Activated CD4-positive, alpha-beta T cell treated with anti-CD3 and anti-CD28 coated beads, Interleukin-2, amount 10 ng/mL, durations not matched to agents 7 days and 5 days (primary cell): ENCODE measurements at regions not wholly inside any gene's neighbourhood (a gene's known extent, or its start where the extent isn't known, plus 50 kb on each side); places are given as distances from the start of the nearest gene placed in this dataset.
"Not testable (repeated sequence)": the region's sequence is repeated elsewhere in the genome, so short reads cannot be mapped to it uniquely, and the experiment has no call there.

Experiments used
- CTCF ChIA-PET: fragments of 350-600 bp; sonication (Branson Sonifier 250); formaldehyde crosslinking; loops from one replicate; lab custom pipeline; 2021; ENCODE audit warnings: antibody characterized with exemption; lab: Charles Lee
- POLR2A ChIA-PET: fragments of 350-600 bp; sonication (Branson Sonifier 250); formaldehyde crosslinking; loops from one replicate; lab custom pipeline; 2021; ENCODE audit warnings: antibody characterized with exemption; lab: Charles Lee
- DNase-seq: peaks from one replicate; pipeline ENCODE4 v3.0.0-alpha.2; 2020
- H3K27ac Mint-ChIP-seq: one replicate; pipeline ENCODE4 v1.8.0; 2021; ENCODE audit warnings: mild to moderate bottlenecking, moderate library complexity, mixed read lengths
- H3K27me3 Mint-ChIP-seq: one replicate; pipeline ENCODE4 v1.8.0; 2021; ENCODE audit warnings: mixed read lengths
- H3K36me3 Mint-ChIP-seq: one replicate; pipeline ENCODE4 v1.8.0; 2021; ENCODE audit warnings: low read depth, mixed read lengths
- H3K4me1 Mint-ChIP-seq: one replicate; pipeline ENCODE4 v1.8.0; 2021; ENCODE audit warnings: mixed read lengths
- H3K4me3 Mint-ChIP-seq: one replicate; pipeline ENCODE4 v1.8.0; 2021; ENCODE audit warnings: mild to moderate bottlenecking, moderate library complexity, mixed read lengths
- H3K9me3 Mint-ChIP-seq: one replicate; pipeline ENCODE4 v1.8.0; 2021; ENCODE audit warnings: mixed read lengths

DNA sequence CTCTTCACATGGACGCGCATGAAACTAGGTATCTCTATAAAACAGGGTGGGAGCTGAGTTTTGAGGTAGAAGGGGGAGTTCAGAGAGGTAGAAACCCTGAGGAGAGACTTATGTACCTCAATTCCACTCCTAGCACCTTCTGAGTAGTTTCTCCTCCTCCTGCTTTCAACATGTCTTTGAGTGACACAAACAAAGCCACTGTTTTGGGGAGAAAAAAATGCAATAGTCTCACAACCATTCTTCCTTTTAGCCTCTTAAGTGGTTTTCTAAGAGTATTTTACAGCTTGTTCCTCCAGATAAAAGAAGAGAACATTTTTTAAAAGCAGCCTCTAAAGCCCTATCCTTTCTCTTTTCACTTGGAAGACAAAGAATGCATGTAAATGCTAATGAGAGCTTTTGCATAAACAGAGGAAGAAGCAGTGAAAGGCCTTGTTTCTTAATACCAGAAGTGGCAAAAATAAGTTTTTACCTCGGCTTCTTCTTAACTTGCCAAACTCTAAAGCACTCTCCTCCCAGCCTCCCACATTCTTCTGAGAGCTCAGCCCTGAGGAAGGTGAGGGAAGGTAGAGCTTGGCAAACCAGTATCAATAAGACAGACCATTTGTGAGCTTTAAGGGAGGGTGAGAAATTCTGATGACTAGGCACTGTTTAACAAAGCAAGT is 1304.4 kb upstream of the ACVR2A start:
- no peaks in the 10 kb centered on the region for H3K36me3 Mint-ChIP-seq
- H3K27ac Mint-ChIP-seq: no peak overlapping the region
- CTCF ChIA-PET: no interaction called here
- no peak overlapping the region for H3K4me3 Mint-ChIP-seq
- no peak for DNase-seq
- peaks cover 3% of the 10 kb centered on the region for H3K9me3 Mint-ChIP-seq
- H3K27me3 Mint-ChIP-seq: no peaks in the 10 kb centered on the region
- POLR2A ChIA-PET: interaction anchor here (0.6 kb wide), 1 partner anchor 448 kb away, joined by 3 read pairs; no protein-coding TSS in a partner anchor
- H3K4me1 Mint-ChIP-seq: no peaks in the 10 kb centered on the region

DNA sequence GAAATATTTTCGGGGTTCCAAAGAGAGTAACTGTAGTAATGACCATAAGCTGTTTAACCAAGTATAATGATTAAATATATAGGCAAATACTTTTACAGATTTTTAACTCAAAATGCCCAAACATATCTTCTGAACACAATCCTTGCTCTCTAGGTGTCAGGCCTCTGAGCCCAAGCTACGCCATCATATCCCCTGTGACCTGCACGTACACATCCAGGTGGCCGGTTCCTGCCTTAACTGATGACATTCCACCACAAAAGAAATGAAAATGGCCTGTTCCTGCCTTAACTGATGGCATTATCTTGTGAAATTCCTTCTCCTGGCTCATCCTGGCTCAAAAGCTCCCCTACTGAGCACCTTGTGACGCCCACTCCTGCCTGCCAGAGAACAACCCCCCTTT is 1305.1 kb upstream of the ACVR2A start:
- H3K36me3 Mint-ChIP-seq, H3K4me3 Mint-ChIP-seq, H3K27me3 Mint-ChIP-seq, H3K9me3 Mint-ChIP-seq, H3K4me1 Mint-ChIP-seq, H3K27ac Mint-ChIP-seq, DNase-seq, CTCF ChIA-PET: not testable (repeated sequence)
- POLR2A ChIA-PET: interaction anchor here (0.6 kb wide), 1 partner anchor 449 kb away, joined by 3 read pairs; no protein-coding TSS in a partner anchor

- Mint-ChIP-seq H3K9me3 (peaks cover 3% of the 10 kb centered on the region), H3K4me1 (no peaks in the 10 kb centered on the region), H3K36me3 (no peaks in the 10 kb centered on the region), H3K4me3 (no peak overlapping the region), H3K27ac (no peak overlapping the region), H3K27me3 (no peaks in the 10 kb centered on the region)
- CTCF ChIA-PET: no interaction called here
- POLR2A ChIA-PET: no interaction called here
- no peak for DNase-seq
Measured at GRCh38 chr2:146537477-146537876, 1307.4 kb upstream of the ACVR2A start.

GRCh38 chr2:146532509-146533147 is 1312.2 kb upstream of the ACVR2A start:
- no peak overlapping the region for H3K4me3 Mint-ChIP-seq
- CTCF ChIA-PET: no interaction called here
- no peaks in the 10 kb centered on the region for H3K4me1 Mint-ChIP-seq
- POLR2A ChIA-PET: no interaction called here
- no peaks in the 10 kb centered on the region for H3K9me3 Mint-ChIP-seq
- no peak overlapping the region for H3K27ac Mint-ChIP-seq
- H3K27me3 Mint-ChIP-seq: no peaks in the 10 kb centered on the region
- DNase-seq: no peak
- H3K36me3 Mint-ChIP-seq: no peaks in the 10 kb centered on the region

GRCh38 chr2:146532009-146532408 is 1312.8 kb upstream of the ACVR2A start:
- H3K36me3 Mint-ChIP-seq: no peaks in the 10 kb centered on the region
- H3K4me1 Mint-ChIP-seq: no peaks in the 10 kb centered on the region
- H3K27me3 Mint-ChIP-seq: no peaks in the 10 kb centered on the region
- ChIA-PET CTCF (no interaction called here), POLR2A (no interaction called here)
- no peak for DNase-seq
- H3K9me3 Mint-ChIP-seq: no peaks in the 10 kb centered on the region
- no peak overlapping the region for H3K4me3 Mint-ChIP-seq
- H3K27ac Mint-ChIP-seq: no peak overlapping the region

GRCh38 chr2:146530886-146531285 is 1313.9 kb upstream of the ACVR2A start:
- CTCF ChIA-PET: no interaction called here
- no peaks in the 10 kb centered on the region for H3K4me1 Mint-ChIP-seq

GRCh38 chr2:146527166-146527565 is 1317.7 kb upstream of the ACVR2A start:
- Mint-ChIP-seq H3K36me3 (no peaks in the 10 kb centered on the region), H3K4me1 (no peaks in the 10 kb centered on the region), H3K4me3 (no peak overlapping the region), H3K9me3 (no peaks in the 10 kb centered on the region), H3K27ac (no peak overlapping the region), H3K27me3 (no peaks in the 10 kb centered on the region)
- CTCF ChIA-PET: no interaction called here
- POLR2A ChIA-PET: no interaction called here
- no peak for DNase-seq

More at GRCh38 chr2:146530886-146531285, 1313.9 kb upstream of the ACVR2A start:
- Mint-ChIP-seq H3K36me3 (no peaks in the 10 kb centered on the region), H3K4me3 (no peak overlapping the region), H3K27ac (no peak overlapping the region), H3K27me3 (no peaks in the 10 kb centered on the region), H3K9me3 (no peaks in the 10 kb centered on the region)
- no peak for DNase-seq
- POLR2A ChIA-PET: no interaction called here

DNA sequence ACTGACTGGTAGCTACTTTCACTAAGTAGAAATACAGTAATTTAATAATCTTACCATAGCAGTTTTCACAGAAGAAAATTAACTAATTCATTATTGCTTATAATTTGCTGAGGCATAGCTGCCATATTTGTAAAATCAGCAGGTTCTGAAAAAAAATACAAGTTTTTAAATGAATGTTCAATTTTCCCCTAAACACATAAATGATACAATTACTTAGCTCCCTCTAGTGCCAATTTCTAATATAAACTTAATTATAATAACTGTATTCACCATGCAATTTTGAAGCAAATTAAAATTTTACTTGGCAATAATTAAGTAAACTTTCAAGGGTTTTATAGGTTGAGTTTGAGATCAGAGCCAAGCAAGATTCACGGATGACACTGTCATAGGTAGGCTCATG is 1321.6 kb upstream of the ACVR2A start:
- H3K4me3 Mint-ChIP-seq: no peak overlapping the region
- POLR2A ChIA-PET: no interaction called here
- CTCF ChIA-PET: no interaction called here
- no peaks in the 10 kb centered on the region for H3K27me3 Mint-ChIP-seq
- no peaks in the 10 kb centered on the region for H3K36me3 Mint-ChIP-seq
- no peaks in the 10 kb centered on the region for H3K9me3 Mint-ChIP-seq
- DNase-seq: no peak
- no peak overlapping the region for H3K27ac Mint-ChIP-seq
- H3K4me1 Mint-ChIP-seq: no peaks in the 10 kb centered on the region

- POLR2A ChIA-PET: no interaction called here
Measured at GRCh38 chr2:146506851-146507250, 1338.0 kb upstream of the ACVR2A start.

DNA sequence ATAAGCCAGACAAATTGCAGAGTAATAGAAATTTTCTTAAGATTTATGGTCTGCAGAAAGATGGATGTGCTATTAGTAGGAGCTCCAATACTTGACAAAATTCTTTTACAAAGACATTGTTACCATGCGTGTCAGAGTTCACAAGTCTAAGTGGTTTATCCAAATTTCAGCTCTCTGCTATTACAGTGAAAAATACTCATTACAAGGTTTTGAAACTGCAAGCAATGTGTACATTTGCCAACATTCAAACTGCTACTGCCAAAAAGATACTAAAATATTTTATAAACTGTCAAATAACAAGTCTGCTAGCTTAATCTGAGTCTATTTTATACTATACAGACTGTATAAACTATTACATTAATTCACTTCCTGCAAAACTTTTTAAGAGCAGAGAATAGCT is 1341.5 kb upstream of the ACVR2A start:
- POLR2A ChIA-PET: no interaction called here

More at GRCh38 chr2:146506851-146507250, 1338.0 kb upstream of the ACVR2A start:
- no peak overlapping the region for H3K27ac Mint-ChIP-seq
- DNase-seq: no peak
- H3K4me3 Mint-ChIP-seq: no peak overlapping the region
- H3K4me1 Mint-ChIP-seq: no peaks in the 10 kb centered on the region
- H3K36me3 Mint-ChIP-seq: no peaks in the 10 kb centered on the region
- no peaks in the 10 kb centered on the region for H3K27me3 Mint-ChIP-seq
- CTCF ChIA-PET: no interaction called here
- no peaks in the 10 kb centered on the region for H3K9me3 Mint-ChIP-seq

GRCh38 chr2:146496248-146496647 is 1348.6 kb upstream of the ACVR2A start:
- ChIA-PET POLR2A (no interaction called here), CTCF (no interaction called here)
- DNase-seq: no peak
- no peaks in the 10 kb centered on the region for H3K4me1 Mint-ChIP-seq
- H3K4me3 Mint-ChIP-seq: no peak overlapping the region
- H3K27me3 Mint-ChIP-seq: no peaks in the 10 kb centered on the region
- H3K27ac Mint-ChIP-seq: no peak overlapping the region
- H3K36me3 Mint-ChIP-seq: no peaks in the 10 kb centered on the region
- H3K9me3 Mint-ChIP-seq: peaks cover 6% of the 10 kb centered on the region

More for the DNA sequence above, 1341.5 kb upstream of the ACVR2A start:
- no peaks in the 10 kb centered on the region for H3K9me3 Mint-ChIP-seq
- H3K4me1 Mint-ChIP-seq: no peaks in the 10 kb centered on the region
- no peak for DNase-seq
- no peaks in the 10 kb centered on the region for H3K36me3 Mint-ChIP-seq
- no peaks in the 10 kb centered on the region for H3K27me3 Mint-ChIP-seq
- H3K27ac Mint-ChIP-seq: no peak overlapping the region
- CTCF ChIA-PET: no interaction called here
- no peak overlapping the region for H3K4me3 Mint-ChIP-seq

- H3K27ac Mint-ChIP-seq: no peak overlapping the region
- no peaks in the 10 kb centered on the region for H3K4me1 Mint-ChIP-seq
- no peak for DNase-seq
- no peaks in the 10 kb centered on the region for H3K27me3 Mint-ChIP-seq
- POLR2A ChIA-PET: no interaction called here
- no peak overlapping the region for H3K4me3 Mint-ChIP-seq
- CTCF ChIA-PET: no interaction called here
- H3K9me3 Mint-ChIP-seq: no peaks in the 10 kb centered on the region
- no peaks in the 10 kb centered on the region for H3K36me3 Mint-ChIP-seq
Measured at GRCh38 chr2:146489386-146489785, 1355.4 kb upstream of the ACVR2A start.

DNA sequence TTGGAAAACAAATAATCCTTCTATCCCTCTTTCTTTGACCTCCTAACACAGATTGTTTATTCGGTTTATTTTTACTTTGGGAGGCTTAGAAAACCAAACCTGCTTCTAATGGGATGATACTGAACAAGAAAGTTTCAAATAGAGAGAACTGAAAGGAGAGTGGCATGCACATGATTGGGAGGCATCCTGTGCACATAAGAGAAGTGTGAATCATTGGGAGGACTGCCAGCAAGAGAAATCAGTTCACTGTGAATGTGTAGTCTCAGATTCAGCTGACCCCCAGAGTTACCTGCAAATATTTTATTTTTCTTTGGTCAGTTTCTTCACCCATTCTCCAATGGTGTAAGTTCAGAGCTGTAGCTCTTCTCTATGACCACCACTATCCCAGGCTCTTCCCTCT is 1363.2 kb upstream of the ACVR2A start:
- H3K27me3 Mint-ChIP-seq: no peaks in the 10 kb centered on the region
- POLR2A ChIA-PET: no interaction called here
- CTCF ChIA-PET: no interaction called here
- DNase-seq: no peak
- no peaks in the 10 kb centered on the region for H3K36me3 Mint-ChIP-seq
- no peak overlapping the region for H3K4me3 Mint-ChIP-seq
- no peaks in the 10 kb centered on the region for H3K4me1 Mint-ChIP-seq
- no peak overlapping the region for H3K27ac Mint-ChIP-seq
- no peaks in the 10 kb centered on the region for H3K9me3 Mint-ChIP-seq

DNA sequence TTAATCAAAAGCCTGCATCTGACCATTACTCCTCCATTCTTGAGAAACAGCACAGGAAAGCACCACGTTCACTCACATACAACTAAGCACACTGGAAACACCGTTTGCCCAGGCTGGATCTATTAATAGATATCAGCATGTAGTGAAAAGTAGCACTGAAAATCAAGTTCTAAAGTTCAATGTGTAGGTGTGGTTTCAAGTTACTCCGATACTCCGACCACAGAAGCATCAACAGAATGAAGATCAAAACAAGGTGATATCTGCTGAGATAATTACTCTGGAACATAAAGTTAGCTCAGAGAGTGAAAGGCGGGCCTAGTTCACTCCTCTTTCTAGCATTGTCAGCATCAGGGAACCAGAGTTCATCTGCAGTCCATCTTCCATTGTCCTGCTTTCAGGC is 1367.4 kb upstream of the ACVR2A start:
- Mint-ChIP-seq H3K4me1 (no peaks in the 10 kb centered on the region), H3K27ac (no peak overlapping the region), H3K4me3 (no peak overlapping the region), H3K9me3 (no peaks in the 10 kb centered on the region), H3K27me3 (no peaks in the 10 kb centered on the region), H3K36me3 (no peaks in the 10 kb centered on the region)
- CTCF ChIA-PET: no interaction called here
- POLR2A ChIA-PET: no interaction called here
- DNase-seq: no peak
